Stimulated activated CD4-positive, alpha-beta T cell treated with anti-CD3 and anti-CD28 coated beads, Interleukin-15, amount 100 ng/mL, for 1 hour (primary cell): ENCODE measurements at regions not wholly inside any gene's neighbourhood (a gene's known extent, or its start where the extent isn't known, plus 50 kb on each side); places are given as distances from the start of the nearest gene placed in this dataset.
"Not testable (repeated sequence)": the region's sequence is repeated elsewhere in the genome, so short reads cannot be mapped to it uniquely, and the experiment has no call there.

Experiments used
- DNase-seq, 2 donors: peaks; one replicate each; pipeline ENCODE4 v3.0.0-alpha.2; 2020; ENCODE audit warnings: low read depth in 1 of 2, low spot score in 1 of 2

DNA sequence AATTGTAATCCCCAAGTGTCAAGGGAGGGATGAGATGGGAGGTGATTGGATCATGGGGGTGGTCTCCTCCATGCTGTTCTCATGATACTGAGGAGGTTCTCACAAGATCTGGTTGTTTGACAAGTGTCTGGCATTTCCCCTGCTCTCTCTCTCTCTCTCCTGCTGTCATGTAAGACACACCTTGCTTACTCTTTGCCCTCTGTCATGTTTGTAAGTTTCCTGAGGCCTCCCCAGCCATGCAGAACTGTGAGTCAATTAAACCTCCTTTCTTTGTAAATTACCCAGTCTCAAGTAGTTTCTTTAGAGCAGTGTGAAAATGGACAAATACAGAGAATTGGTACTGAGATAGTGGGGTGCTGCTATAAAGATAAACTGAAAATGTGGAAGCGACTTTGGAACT is 207.9 kb downstream of the HINT1 start:
- no peak for DNase-seq

- no peak for DNase-seq
Measured at GRCh38 chr5:130955041-130955440, 210.0 kb downstream of the HINT1 start.

DNA sequence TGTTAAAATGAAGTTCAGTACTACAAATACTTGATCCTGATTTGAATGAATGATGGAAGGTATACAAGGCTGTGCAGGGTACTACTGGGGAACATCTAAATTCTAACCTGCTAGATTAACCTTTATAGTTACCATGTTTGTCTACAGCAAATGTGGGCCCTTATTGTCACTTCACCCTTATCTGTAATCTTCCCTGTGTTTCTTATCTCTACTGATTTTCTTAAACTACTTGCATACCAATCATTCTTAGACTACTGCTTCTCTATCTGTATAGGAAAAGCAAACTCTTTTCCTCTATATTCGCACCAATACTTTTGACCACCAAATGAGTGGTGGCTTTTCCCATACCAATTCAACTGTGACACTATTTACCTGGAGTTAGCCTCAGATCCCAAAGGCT is 210.7 kb downstream of the HINT1 start:
- DNase-seq, result no peak

GRCh38 chr5:130939059-130939458 is 226.0 kb downstream of the HINT1 start:
- DNase-seq, result no peak

GRCh38 chr5:130937046-130937445 is 228.0 kb downstream of the HINT1 start:
- no peak for DNase-seq

GRCh38 chr5:130923543-130924124 is 241.4 kb downstream of the HINT1 start:
- DNase-seq, result no peak

DNA sequence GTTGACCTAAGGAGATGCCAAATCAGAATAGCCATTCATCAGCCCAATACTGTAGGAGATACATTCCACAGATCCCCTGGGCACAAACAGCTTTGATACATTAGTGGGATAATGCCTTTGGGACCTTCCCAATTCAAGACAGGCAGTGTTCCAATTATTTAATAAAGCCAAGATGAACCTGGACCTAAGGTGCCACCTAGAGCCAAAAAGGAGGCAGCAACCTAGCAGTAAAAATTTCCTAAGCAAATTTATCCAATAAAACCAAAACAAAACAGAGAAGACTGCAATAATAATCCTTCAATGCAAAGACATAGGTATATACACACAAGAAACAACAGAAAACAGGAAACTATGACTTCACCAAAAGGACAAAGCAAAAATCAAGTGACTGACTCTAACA is 253.0 kb downstream of the HINT1 start:
- no peak for DNase-seq

DNA sequence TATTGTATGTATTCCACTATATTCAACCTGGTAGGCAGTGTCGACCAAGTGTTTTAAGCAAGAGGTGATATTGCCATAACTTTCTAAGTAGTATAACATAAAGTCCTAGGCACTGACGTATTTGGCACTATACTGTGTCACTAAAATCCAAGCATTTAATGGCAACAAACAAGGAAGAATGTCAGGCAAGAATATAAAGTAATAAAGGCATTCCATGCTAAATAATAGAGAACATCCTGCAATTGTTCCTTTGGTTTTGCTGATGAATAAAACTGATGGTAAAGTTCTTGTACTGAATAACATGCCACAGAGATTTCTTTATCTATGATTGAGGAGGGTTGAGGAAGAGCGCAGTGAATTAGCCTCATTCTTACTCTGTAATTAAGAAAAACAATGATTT is 256.9 kb downstream of the HINT1 start:
- no peak for DNase-seq

DNA sequence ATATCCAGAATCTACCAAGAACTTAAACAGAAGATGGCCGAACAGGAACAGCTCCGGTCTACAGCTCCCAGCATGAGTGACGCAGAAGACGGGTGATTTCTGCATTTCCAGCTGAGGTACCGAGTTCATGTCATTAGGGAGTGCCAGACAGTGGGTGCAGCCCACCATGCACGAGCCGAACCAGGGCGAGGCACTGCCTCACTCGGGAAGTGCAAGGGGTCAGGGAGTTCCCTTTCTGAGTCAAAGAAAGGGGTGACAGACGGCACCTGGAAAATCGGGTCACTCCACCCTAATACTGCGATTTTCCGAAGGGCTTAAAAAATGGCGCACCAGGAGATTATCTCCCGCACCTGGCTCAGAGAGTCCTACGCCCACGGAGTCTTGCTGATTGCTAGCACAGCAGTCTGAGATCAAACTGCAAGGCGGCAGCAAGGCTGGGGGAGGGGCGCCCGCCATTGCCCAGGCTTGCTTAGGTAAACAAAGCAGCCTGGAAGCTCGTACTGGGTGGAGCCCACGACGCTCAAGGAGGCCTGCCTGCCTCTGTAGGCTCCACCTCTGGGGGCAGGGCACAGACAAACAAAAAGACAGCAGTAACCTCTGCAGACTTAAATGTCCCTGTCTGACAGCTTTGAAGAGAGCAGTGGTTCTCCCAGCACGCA is 267.4 kb downstream of the HINT1 start:
- DNase-seq, result not testable (repeated sequence)

DNA sequence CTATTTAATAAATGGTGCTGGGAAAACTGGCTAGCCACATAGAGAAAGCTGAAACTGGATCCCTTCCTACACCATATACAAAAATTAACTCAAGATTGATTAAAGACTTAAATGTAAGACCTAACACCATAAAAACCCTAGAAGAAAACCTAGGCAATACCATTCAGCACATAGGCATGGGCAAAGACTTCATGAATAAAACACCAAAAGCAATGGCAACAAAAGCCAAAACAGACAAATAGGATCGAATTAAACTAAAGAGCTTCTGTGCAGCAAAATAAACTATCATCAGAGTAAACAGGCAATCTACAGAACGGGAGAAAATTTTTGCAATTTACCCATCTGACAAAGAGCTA is 267.9 kb downstream of the HINT1 start:
- DNase-seq, result not testable (repeated sequence)

DNA sequence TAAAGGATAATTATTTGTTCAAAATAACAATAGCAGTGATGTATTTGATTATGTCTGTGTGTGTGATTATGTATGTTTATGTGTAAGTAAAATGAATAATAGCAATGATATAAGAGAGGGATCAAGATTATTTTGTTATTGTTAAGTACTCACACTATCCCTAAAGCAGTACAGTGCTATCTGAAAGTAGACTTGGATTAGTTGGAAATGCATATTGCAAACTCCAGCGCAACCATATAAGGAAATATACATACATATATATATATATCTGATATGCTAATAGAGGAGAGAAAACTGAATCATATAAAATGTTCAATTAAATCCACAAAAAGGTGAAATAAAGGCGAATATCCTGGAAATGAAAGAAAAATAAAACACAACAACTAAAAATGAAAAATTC is 268.4 kb downstream of the HINT1 start:
- DNase-seq, result no peak

DNA sequence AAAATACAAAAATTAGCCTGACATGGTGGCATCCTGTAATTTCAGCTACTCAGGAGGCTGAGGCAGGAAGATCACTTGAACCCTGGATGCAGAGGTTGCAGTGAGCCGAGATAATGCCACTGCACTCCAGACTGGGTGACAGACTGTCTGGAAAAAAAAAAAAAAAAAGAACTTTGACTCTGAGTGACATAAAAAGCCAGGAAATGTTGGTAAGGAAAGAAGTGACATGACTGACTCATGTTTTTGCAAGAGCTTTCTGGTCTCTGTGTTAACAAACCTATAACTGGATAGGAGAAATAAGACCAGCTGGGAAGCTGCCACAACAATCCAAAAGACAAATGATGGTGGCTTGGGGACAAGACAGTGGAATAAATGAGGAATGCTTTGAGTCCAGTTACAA is 272.1 kb downstream of the HINT1 start:
- no peak for DNase-seq

GRCh38 chr5:130890610-130891009 is 274.4 kb downstream of the HINT1 start:
- DNase-seq, result no peak

DNA sequence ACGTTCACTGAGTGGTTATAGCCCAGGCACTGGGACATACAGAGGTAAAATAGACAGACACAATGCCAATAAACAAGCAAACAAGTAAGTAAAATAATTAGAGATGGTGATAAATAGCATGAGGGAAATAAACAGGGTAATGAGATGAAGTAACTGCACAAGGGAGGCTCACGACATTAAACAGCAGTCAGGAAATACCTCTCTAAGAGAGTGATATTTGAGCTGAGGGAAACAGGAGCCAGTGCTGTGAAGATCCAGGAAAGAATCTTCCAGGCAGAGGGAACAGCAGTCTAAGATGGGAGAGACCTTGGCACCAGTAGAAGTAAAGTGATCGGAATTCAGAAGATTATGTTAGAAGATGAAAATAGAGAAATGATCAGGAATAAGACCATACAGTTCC is 279.4 kb downstream of the HINT1 start:
- DNase-seq, result no peak

DNA sequence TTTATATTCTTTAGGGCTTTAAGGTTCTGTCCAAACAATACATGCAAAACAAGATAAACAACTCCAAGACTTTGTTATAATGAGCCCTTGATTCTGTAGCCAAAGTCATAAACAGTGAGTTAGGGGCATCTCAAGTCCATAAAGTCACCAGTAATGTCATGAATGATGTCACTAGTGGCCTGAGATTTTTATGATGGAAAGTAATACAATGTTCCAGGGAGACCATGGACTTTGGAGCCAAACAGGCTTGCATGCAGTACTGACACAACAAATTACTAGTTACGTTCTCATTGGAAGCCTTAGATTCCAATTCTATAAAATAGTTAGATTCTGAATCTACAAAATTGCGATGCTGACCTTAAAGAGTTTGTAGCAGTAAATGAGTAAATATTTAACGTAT is 280.0 kb downstream of the HINT1 start:
- DNase-seq, result no peak

DNA sequence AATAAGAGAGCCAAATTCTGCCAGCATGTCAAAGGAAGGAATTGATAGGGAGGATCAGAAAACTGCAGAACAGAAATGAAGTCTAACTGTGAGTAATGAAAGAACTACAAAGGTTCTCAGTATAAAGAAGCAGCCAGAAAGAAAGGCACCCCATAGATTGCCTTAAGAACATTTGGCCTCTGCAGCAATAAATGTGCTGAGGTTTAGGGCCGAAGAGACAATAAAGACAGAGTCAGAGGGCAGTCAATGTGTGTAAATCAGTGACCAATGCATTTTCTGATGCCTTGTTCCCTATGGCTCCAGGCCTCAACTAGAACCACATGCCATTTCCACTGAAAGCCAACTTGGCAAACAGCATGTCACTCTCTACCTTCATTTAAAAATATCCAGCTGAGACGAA is 281.0 kb downstream of the HINT1 start:
- no peak for DNase-seq

- no peak for DNase-seq
Measured at GRCh38 chr5:130875656-130876055, 289.4 kb downstream of the HINT1 start.

DNA sequence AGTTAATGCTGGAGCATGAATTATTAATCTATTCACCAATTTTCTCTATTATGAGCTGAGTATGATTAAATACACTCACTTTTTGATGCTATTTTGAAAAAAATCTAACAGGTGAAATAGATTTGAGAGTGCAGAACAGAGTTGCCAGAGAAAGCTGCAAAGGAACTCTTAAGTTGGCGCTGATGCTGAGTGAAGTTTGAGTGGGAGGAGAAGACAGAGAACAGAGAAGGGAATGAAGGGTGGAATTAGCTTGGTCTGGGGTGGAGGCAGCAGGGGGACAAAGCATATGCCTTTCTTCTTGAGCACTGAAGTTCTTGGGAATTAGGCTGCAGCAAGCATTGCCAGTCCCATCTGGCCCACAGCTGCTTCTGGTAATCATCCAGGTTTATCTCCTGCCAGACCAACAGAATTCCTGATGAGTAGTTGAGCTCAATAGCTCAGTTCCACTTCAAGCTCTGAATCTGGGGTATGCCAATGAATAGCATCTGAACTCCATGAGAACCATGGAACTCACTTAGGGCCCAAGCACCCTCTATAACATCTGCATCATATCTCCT is 290.1 kb downstream of the HINT1 start:
- DNase-seq, result no peak

DNA sequence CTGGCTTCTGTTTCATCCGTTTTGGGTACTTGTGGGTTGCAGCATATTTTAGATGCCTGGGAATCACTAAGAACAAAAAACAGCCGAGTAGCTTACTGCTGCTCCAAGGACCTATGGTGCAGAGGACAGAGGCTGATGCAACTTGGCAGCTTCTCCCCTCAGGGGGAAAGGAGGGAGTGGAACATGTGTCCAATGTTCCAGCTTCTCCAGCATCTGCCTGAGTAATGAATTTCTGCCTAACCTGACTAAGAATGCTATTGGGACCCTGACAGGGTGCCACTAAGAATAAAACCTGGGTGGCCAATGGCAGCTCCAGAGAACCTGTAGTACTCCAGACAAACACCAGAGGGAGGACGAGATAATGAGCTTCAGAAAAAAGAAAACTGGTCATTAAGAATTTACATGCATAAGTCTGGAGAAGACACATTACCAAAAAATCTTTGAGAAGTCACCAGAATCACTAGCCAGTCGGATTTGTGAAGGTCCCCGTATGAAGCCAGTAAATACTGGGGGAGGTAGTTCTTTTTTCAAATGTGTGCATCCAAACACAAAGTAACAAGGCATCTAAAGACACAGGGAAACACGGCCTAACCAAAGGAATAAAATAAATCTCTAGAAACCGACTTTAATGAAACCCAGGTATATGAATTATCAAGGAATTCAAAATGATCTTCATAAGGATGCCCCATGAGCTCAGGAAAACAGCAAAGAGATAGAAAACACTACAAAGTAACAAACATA is 293.5 kb downstream of the HINT1 start:
- no peak for DNase-seq

DNA sequence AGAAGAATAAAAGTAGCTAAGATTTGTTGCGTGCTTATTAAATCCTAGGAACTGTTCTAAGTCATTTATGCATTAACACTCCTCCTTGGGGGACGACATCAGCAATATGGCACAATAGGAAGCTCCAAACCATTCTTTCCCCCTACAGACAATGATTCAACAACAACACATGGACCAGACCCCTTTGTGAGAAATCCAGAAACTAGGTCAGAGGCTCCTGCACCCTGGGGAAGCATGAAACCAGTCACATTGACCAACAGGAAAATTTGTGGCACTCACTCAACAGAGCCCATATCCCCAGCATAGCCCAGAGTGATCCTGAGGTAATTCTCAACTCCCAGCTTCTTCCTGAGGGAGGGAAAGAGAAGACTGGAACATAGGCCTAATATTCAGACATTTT is 294.4 kb downstream of the HINT1 start:
- DNase-seq, result no peak

DNA sequence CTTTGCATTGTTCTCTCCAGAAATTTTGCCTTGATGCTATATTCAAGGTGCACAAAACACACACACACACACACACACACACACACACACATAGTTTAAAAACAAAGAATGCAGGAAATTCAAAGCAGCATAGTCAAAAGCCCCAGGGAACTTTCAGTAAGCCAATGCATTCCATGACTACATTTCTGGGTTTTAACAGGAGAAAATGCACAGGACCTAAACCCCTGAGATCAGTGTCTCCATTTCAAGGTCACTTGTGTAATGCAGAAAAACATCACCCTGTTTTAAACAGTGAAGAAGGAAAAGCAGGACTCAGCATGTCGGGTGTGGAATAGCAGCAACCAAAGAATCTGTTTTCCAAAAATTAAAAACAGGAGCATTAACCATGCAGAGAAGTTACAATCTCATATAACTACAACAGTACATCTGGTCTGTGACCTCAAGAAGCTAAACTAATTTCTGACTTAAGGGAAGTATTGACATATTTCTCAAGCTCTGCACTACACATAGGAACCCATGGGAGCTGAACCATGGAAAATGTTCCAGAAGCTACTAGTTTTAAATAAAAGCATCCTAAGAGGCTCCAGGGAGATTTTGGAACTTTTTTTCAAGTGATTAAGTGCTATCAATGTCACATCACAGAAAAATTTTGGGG is 296.7 kb downstream of the HINT1 start:
- no peak for DNase-seq
